HepG2 (cell line): ENCODE measurements at regions not wholly inside any gene's neighbourhood (a gene's known extent, or its start where the extent isn't known, plus 50 kb on each side); places are given as distances from the start of the nearest gene placed in this dataset.

Experiments
- ATAC-seq: fragments of 200-7000 bp; cut with Tn5 transposase; 3 replicates; pipeline ENCODE4 v1.9.1; 2020; ENCODE audit warnings: mild to moderate bottlenecking, moderate library complexity
- BruUV-seq: library from RNA; stranded (reverse); fragments of 400-500 nt; replicated peaks from 2 replicates; lab custom pipeline; 2021; lab: Mats Ljungman, UMichigan
- CTCF ChIA-PET: fragments of 300-600 bp; formaldehyde crosslinking; extraction: SDS; loops from one replicate; lab custom pipeline; 2021; ENCODE audit warnings: low total read pairs, inconsistent platforms, low intra/inter-chr PET ratio; lab: Yijun Ruan, JAX
- POLR2A ChIA-PET: fragments of 350-600 bp; sonication (Branson Sonifier 250); formaldehyde crosslinking; loops from one replicate; lab custom pipeline; 2020; ENCODE audit warnings: antibody characterized with exemption, inconsistent platforms; lab: Yijun Ruan, JAX
- DNase-seq: peaks from one replicate; pipeline ENCODE4 v3.0.0-alpha.2; 2015; ENCODE audit warnings: low spot score
- FAIRE-seq: peaks from 3 replicates; lab custom pipeline; 2011; peaks lifted over from hg19 to GRCh38; lab: Jason Lieb, UNC
- H2AFZ ChIP-seq: one replicate; pipeline ENCODE4 v1.6.1; 2011; ENCODE audit warnings: low read length, inconsistent platforms
- H3K27ac ChIP-seq: fragments of 300-600 bp; 3 replicates; pipeline ENCODE4 v1.8.0; 2011; ENCODE audit warnings: mixed run types, mild to moderate bottlenecking, mixed read lengths, low read length, inconsistent platforms; ENCODE audit not compliant: insufficient read depth; ENCODE audit errors: extremely low read length
- H3K27me3 ChIP-seq, 2 experiments: fragments of 200-600 bp in 1 of 2; 2 replicates in 1 of 2; 3 replicates in 1 of 2; pipeline versions ENCODE4 v1.6.0 to v1.8.0; 2011; ENCODE audit warnings: low read length in 2 of 2, mild to moderate bottlenecking in 2 of 2, moderate library complexity in 2 of 2, inconsistent platforms in 1 of 2; ENCODE audit not compliant: insufficient read depth in 2 of 2, control insufficient read depth in 1 of 2
- H3K36me3 ChIP-seq, 2 experiments: fragments of 200-600 bp in 1 of 2; replicated peaks in 1 of 2; 2 replicates in 1 of 2; 3 replicates in 1 of 2; pipeline versions ENCODE4 v1.5.1 to v1.8.0; 2011; ENCODE audit warnings: low read length in 2 of 2, inconsistent platforms in 1 of 2; ENCODE audit not compliant: insufficient read depth in 2 of 2, control insufficient read depth in 1 of 2
- H3K4me1 ChIP-seq: 2 replicates; pipeline ENCODE4 v1.5.1; 2012; ENCODE audit warnings: low read length, inconsistent platforms; ENCODE audit not compliant: insufficient read depth
- H3K4me2 ChIP-seq: 2 replicates; pipeline ENCODE4 v1.6.0; 2011; ENCODE audit warnings: low read depth, low read length, inconsistent platforms
- H3K4me3 ChIP-seq, 3 experiments: fragments of 200-600 bp in 1 of 3; sonication (generic), shearing (Covaris generic) in 1 of 3; replicated peaks in 1 of 3; 2 replicates each; pipeline ENCODE4 v1.5.1; 2011 to 2016; ENCODE audit warnings: low read length in 3 of 3, inconsistent platforms in 2 of 3, low read depth in 2 of 3, mild to moderate bottlenecking in 2 of 3, control low read depth in 1 of 3, mixed read lengths in 1 of 3; ENCODE audit not compliant: insufficient read depth in 1 of 3
- H3K79me2 ChIP-seq: one replicate; pipeline ENCODE4 v1.6.1; 2011; ENCODE audit warnings: low read length, inconsistent platforms; ENCODE audit not compliant: insufficient read depth
- H3K9ac ChIP-seq: 2 replicates; pipeline ENCODE4 v1.6.0; 2011; ENCODE audit warnings: mild to moderate bottlenecking, low read depth, low read length, inconsistent platforms; ENCODE audit not compliant: insufficient read depth
- H3K9me3 ChIP-seq: 2 replicates; pipeline ENCODE4 v1.5.1; 2012; ENCODE audit warnings: mild to moderate bottlenecking, low read length
- H4K20me1 ChIP-seq: 2 replicates; pipeline ENCODE4 v1.6.0; 2011; ENCODE audit warnings: inconsistent platforms, mild to moderate bottlenecking, low read length, moderate library complexity; ENCODE audit not compliant: insufficient read depth
- HNRNPLL ChIP-seq: fragments of 200-400 bp; formaldehyde crosslinking; IDR thresholded peaks from 2 replicates; pipeline ENCODE4 v1.6.1; 2017; ENCODE audit warnings: mild to moderate bottlenecking, low read depth, low read length; ENCODE audit not compliant: poor library complexity, severe bottlenecking
- IKZF1 ChIP-seq: fragments of 450-650 bp; IDR thresholded peaks from 2 replicates; pipeline ENCODE4 v1.7.1; 2016
- KAT8 ChIP-seq: IDR thresholded peaks from 2 replicates; pipeline ENCODE4 v1.6.1; 2016; ENCODE audit warnings: missing genetic modification reagents, missing compliant biosample characterization
- MATR3 ChIP-seq: sonication (generic); formaldehyde crosslinking; IDR thresholded peaks from 2 replicates; pipeline ENCODE4 v1.4.0; 2020; ENCODE audit warnings: missing genetic modification reagents
- MTA1 ChIP-seq: sonication (generic); formaldehyde crosslinking; IDR thresholded peaks from 2 replicates; pipeline ENCODE4 v1.4.0; 2020; ENCODE audit warnings: missing genetic modification reagents, mild to moderate bottlenecking, borderline replicate concordance
- SMARCE1 ChIP-seq: fragments of 450-650 bp; IDR thresholded peaks from 2 replicates; pipeline ENCODE4 v1.6.1; 2017; ENCODE audit warnings: borderline replicate concordance
- TSC22D2 ChIP-seq: sonication (generic); formaldehyde crosslinking; IDR thresholded peaks from 2 replicates; pipeline ENCODE4 v1.5.1; 2020; ENCODE audit warnings: missing genetic modification reagents, mild to moderate bottlenecking, borderline replicate concordance
- WIZ ChIP-seq: sonication (generic); formaldehyde crosslinking; IDR thresholded peaks from 2 replicates; pipeline ENCODE4 v1.5.1; 2020; ENCODE audit warnings: mild to moderate bottlenecking, missing genetic modification reagents
- ZNF282 ChIP-seq: fragments of 450-650 bp; IDR thresholded peaks from 2 replicates; pipeline ENCODE4 v1.6.1; 2018; ENCODE audit not compliant: partially characterized antibody
- ZNF747 ChIP-seq: sonication (generic); formaldehyde crosslinking; IDR thresholded peaks from 2 replicates; pipeline ENCODE4 v1.8.1; 2023; ENCODE audit warnings: missing genetic modification reagents, mild to moderate bottlenecking, borderline replicate concordance
- ZNF781 ChIP-seq: sonication (generic); formaldehyde crosslinking; IDR thresholded peaks from 2 replicates; pipeline ENCODE4 v1.5.1; 2020; ENCODE audit warnings: borderline replicate concordance, mild to moderate bottlenecking, missing genetic modification reagents; ENCODE audit errors: not compliant biosample characterization
- ZSCAN9 ChIP-seq: IDR thresholded peaks from 2 replicates; pipeline ENCODE4 v1.6.1; 2016; ENCODE audit warnings: borderline replicate concordance
- WGBS: methylation state at CpG from one replicate; pipeline ENCODE4 v1.1.6; 2017; ENCODE audit warnings: low lambda C conversion rate; 5-methylcytosine and 5-hydroxymethylcytosine counted together
- in situ Hi-C: cut with HindIII; loops from 2 replicates; pipeline ENCODE4 v1.10.0; 2017; ENCODE audit warnings: low pct_unique_long_range_greater_than_20kb; ENCODE audit not compliant: extremely low pct_ligation_motif_present
- intact Hi-C: fragments of 100-400 bp; cut with micrococcal nuclease; formaldehyde crosslinking; loops from one replicate; pipeline ENCODE4 v1.10.0; 2022; ENCODE audit not compliant: unreplicated experiment
- TF ChIP-seq, protein P1 (sequence below): IDR thresholded peaks from 2 replicates; pipeline ENCODE4 v1.6.1; 2016; ENCODE audit warnings: mild to moderate bottlenecking, missing biosample characterization, missing genetic modification reagents
- TF ChIP-seq, protein P2 (sequence below): sonication (generic); formaldehyde crosslinking; IDR thresholded peaks from 2 replicates; pipeline ENCODE4 v1.5.0; 2020; ENCODE audit warnings: mild to moderate bottlenecking, missing genetic modification reagents
- TF ChIP-seq, protein P3 (sequence below): IDR thresholded peaks from 2 replicates; pipeline ENCODE4 v1.6.1; 2016
- TF ChIP-seq, protein P4 (sequence below), 2 experiments: sonication (generic) in 1 of 2; formaldehyde crosslinking in 1 of 2; IDR thresholded peaks; 2 replicates each; pipeline versions ENCODE4 v1.6.1 to v1.9.0; 2014 to 2022; ENCODE audit warnings: antibody characterized with exemption in 1 of 2, borderline replicate concordance in 1 of 2, inconsistent platforms in 1 of 2, low read depth in 1 of 2, missing genetic modification reagents in 1 of 2

DNA sequence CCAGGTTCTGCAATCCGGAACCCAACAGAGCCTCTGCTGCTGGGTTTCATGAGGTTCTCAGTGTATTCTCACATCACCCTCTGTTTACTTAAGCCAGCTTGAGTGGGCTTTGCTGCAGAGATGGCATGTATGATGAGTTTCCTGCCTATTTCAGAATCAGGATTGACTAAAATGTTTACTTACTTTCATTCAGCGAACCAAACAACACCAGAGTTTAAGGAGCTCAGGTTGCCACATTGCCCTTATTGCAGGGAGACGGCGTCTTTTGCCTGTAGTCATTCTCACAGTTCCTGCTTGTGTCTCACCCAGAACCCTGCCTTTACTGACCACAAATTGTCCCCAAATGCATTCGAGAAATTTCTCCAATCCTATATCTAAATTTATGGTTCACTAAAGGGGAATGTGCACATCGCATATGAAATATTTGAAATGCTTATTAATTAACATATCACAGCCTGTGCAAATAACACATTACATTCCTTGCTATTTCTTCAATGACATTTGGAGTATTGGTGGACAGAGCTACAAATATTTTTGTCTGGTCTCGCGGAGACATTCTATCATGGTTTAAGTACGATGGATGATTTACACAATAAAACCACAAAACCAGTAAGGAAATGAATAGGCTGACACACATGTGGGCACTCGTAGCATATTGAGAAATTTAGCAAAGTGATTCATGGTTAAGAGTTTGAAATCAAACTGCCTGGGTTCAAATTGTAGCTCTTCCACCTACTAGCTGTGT lies 377.2 kb upstream of the CFAP20DC start (continued):
- TF ChIP-seq, protein P1, sequence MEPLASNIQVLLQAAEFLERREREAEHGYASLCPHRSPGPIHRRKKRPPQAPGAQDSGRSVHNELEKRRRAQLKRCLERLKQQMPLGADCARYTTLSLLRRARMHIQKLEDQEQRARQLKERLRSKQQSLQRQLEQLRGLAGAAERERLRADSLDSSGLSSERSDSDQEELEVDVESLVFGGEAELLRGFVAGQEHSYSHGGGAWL (CRISPR knock-in tag): no peak
- TF ChIP-seq MTA1 (CRISPR knock-in tag) (no peak), KAT8 (CRISPR knock-in tag) (no peak), ZSCAN9 (CRISPR knock-in tag) (no peak), SMARCE1 (no peak), HNRNPLL (no peak), IKZF1 (no peak)
- TF ChIP-seq, protein P2, sequence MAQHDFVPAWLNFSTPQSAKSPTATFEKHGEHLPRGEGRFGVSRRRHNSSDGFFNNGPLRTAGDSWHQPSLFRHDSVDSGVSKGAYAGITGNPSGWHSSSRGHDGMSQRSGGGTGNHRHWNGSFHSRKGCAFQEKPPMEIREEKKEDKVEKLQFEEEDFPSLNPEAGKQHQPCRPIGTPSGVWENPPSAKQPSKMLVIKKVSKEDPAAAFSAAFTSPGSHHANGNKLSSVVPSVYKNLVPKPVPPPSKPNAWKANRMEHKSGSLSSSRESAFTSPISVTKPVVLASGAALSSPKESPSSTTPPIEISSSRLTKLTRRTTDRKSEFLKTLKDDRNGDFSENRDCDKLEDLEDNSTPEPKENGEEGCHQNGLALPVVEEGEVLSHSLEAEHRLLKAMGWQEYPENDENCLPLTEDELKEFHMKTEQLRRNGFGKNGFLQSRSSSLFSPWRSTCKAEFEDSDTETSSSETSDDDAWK (CRISPR knock-in tag): no peak

DNA sequence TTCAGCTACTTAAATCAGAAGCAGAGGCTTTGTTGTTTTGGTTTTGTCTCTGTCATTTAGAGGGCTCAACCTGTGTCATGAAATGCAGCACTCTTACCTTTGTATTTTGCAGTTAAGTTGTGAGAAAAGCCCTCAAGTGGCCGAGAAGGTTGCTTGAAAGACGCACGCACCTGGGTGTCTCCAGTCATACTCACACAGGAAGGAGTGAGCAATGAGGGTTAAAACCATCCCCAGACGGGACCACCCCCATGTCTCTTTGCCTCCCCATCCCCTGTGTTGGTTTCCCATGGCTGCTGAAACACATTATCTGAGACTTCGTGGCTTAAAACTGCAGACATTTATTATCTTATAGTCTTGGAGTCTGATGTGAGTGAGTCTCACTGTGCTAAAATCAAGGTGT lies 376.1 kb upstream of the CFAP20DC start:
- POLR2A ChIA-PET: no interaction called here
- Histone ChIP-seq H3K36me3 (no peaks in the 10 kb centered on the region), H3K79me2 (no peaks in the 10 kb centered on the region), H3K4me3 (no peak overlapping the region), H3K9me3 (no peaks in the 10 kb centered on the region), H3K27ac (no peak overlapping the region), H3K4me2 (no peak overlapping the region), H3K9ac (no peak overlapping the region)
- intact Hi-C loops: no loop called here
- CTCF ChIA-PET: no interaction called here
- FAIRE-seq: no peak
- 25% methylated on average over 4 of the region's 5 CpGs for WGBS
- no peak for ATAC-seq
- TF ChIP-seq TSC22D2 (no peak), ZNF781 (CRISPR knock-in tag) (no peak), ZNF282 (no peak), ZNF747 (CRISPR knock-in tag) (no peak), WIZ (CRISPR knock-in tag) (no peak), MATR3 (no peak)
- TF ChIP-seq, protein P3, sequence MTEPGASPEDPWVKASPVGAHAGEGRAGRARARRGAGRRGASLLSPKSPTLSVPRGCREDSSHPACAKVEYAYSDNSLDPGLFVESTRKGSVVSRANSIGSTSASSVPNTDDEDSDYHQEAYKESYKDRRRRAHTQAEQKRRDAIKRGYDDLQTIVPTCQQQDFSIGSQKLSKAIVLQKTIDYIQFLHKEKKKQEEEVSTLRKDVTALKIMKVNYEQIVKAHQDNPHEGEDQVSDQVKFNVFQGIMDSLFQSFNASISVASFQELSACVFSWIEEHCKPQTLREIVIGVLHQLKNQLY: no peak
- TF ChIP-seq, protein P4, sequence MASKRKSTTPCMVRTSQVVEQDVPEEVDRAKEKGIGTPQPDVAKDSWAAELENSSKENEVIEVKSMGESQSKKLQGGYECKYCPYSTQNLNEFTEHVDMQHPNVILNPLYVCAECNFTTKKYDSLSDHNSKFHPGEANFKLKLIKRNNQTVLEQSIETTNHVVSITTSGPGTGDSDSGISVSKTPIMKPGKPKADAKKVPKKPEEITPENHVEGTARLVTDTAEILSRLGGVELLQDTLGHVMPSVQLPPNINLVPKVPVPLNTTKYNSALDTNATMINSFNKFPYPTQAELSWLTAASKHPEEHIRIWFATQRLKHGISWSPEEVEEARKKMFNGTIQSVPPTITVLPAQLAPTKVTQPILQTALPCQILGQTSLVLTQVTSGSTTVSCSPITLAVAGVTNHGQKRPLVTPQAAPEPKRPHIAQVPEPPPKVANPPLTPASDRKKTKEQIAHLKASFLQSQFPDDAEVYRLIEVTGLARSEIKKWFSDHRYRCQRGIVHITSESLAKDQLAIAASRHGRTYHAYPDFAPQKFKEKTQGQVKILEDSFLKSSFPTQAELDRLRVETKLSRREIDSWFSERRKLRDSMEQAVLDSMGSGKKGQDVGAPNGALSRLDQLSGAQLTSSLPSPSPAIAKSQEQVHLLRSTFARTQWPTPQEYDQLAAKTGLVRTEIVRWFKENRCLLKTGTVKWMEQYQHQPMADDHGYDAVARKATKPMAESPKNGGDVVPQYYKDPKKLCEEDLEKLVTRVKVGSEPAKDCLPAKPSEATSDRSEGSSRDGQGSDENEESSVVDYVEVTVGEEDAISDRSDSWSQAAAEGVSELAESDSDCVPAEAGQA (IDR thresholded peaks at IDR 0.05; ENCODE audit: low read depth): no peak
- TF ChIP-seq, protein P4 (CRISPR knock-in tag; IDR thresholded peaks at IDR 0.05; ENCODE audit: borderline replicate concordance): no peak
- TF ChIP-seq, all 625 proteins: peak for 0
- no peak for DNase-seq
- in situ Hi-C loops: no loop called here
- no TSS peak for BruUV-seq
- no peaks in the 10 kb centered on the region for H3K4me1 ChIP-seq
- peaks cover 1 to 11% of the 10 kb centered on the region in 2 experiments; a peak in 2 of 5 replicates for H3K27me3 ChIP-seq
- no peaks in the 10 kb centered on the region for H4K20me1 ChIP-seq
- H2AFZ ChIP-seq: no peak overlapping the region
